SK-N-SH (cell line): ENCODE measurements at regions not wholly inside any gene's neighbourhood (a gene's known extent, or its start where the extent isn't known, plus 50 kb on each side); places are given as distances from the start of the nearest gene placed in this dataset.

Source experiments
- CTCF ChIA-PET: fragments of 300-600, 350-600 bp; formaldehyde crosslinking; extraction: SDS; loops from one replicate; lab custom pipeline; 2021; lab: Yijun Ruan, JAX
- POLR2A ChIA-PET: fragments of 350-600 bp; sonication (Branson Sonifier 250); formaldehyde crosslinking; extraction: SDS; loops from one replicate; lab custom pipeline; 2020; ENCODE audit warnings: antibody characterized with exemption, inconsistent platforms; lab: Yijun Ruan, JAX
- DNase-seq: peaks from one replicate; pipeline ENCODE4 v3.0.0; 2012
- H2AFZ ChIP-seq: fragments of 200-600 bp; sonication (generic); 2 replicates; pipeline ENCODE4 v1.8.1; 2016; ENCODE audit warnings: antibody characterized with exemption, mild to moderate bottlenecking, low read depth
- H3F3A ChIP-seq: fragments of 200-600 bp; sonication (generic); replicated peaks from 2 replicates; pipeline ENCODE3; 2016; ENCODE audit warnings: antibody characterized with exemption, mild to moderate bottlenecking; ENCODE audit not compliant: insufficient read depth
- H3K27ac ChIP-seq, 2 experiments: fragments of 200-500 bp in 1 of 2; fragments of 200-600 bp in 1 of 2; sonication (Bioruptor generic) in 1 of 2; sonication (generic), shearing (Covaris generic) in 1 of 2; 2 replicates each; pipeline versions ENCODE4 v1.5.1 to v1.6.1; 2014 to 2016; ENCODE audit warnings: low read depth in 2 of 2, inconsistent platforms in 1 of 2, low read length in 1 of 2, mild to moderate bottlenecking in 1 of 2, mixed read lengths in 1 of 2
- H3K27me3 ChIP-seq: fragments of 200-600 bp; sonication (generic), shearing (Covaris generic); 2 replicates; pipeline ENCODE4 v1.6.1; 2016; ENCODE audit warnings: mixed run types; ENCODE audit not compliant: insufficient read depth
- H3K36me3 ChIP-seq, 2 experiments: fragments of 200-500 bp in 1 of 2; fragments of 200-600 bp in 1 of 2; sonication (Bioruptor generic) in 1 of 2; sonication (generic) in 1 of 2; replicated peaks in 1 of 2; 2 replicates each; pipeline versions ENCODE3 to v1.5.1; 2014 to 2016; ENCODE audit warnings: low read length in 1 of 2, mild to moderate bottlenecking in 1 of 2; ENCODE audit not compliant: insufficient read depth in 2 of 2, control insufficient read depth in 1 of 2
- H3K4me1 ChIP-seq, 2 experiments: fragments of 200-500 bp in 1 of 2; fragments of 200-600 bp in 1 of 2; sonication (Bioruptor generic) in 1 of 2; sonication (generic), shearing (Covaris generic) in 1 of 2; 2 replicates each; pipeline versions ENCODE4 v1.5.1 to v1.6.1; 2014 to 2016; ENCODE audit warnings: low read depth in 1 of 2, low read length in 1 of 2, mixed run types in 1 of 2; ENCODE audit not compliant: insufficient read depth in 2 of 2, control insufficient read depth in 1 of 2
- H3K4me2 ChIP-seq: fragments of 200-600 bp; sonication (generic), shearing (Covaris generic); 2 replicates; pipeline ENCODE4 v1.6.1; 2017; ENCODE audit warnings: mixed run types
- H3K4me3 ChIP-seq, 2 experiments: fragments of 200-500 bp in 1 of 2; fragments of 200-600 bp in 1 of 2; sonication (Bioruptor generic) in 1 of 2; sonication (generic), shearing (Covaris generic) in 1 of 2; 2 replicates each; pipeline versions ENCODE4 v1.5.1 to v1.8.1; 2014 to 2016; ENCODE audit warnings: low read depth in 2 of 2, inconsistent platforms in 1 of 2, low read length in 1 of 2, mild to moderate bottlenecking in 1 of 2, mixed read lengths in 1 of 2, moderate library complexity in 1 of 2
- H3K79me2 ChIP-seq: fragments of 200-600 bp; sonication (generic); 2 replicates; pipeline ENCODE4 v1.8.1; 2017; ENCODE audit warnings: mild to moderate bottlenecking; ENCODE audit not compliant: insufficient read depth
- H3K9ac ChIP-seq: fragments of 200-600 bp; sonication (generic); 2 replicates; pipeline ENCODE4 v1.6.1; 2017; ENCODE audit warnings: mixed run types
- H3K9me2 ChIP-seq: fragments of 200-600 bp; sonication (generic); 2 replicates; pipeline ENCODE4 v1.6.1; 2017; ENCODE audit warnings: mixed run types
- H3K9me3 ChIP-seq: fragments of 200-600 bp; sonication (generic); 2 replicates; pipeline ENCODE4 v1.6.1; 2017; ENCODE audit warnings: mixed run types, mild to moderate bottlenecking, moderate library complexity
- H4K20me1 ChIP-seq: fragments of 200-600 bp; sonication (generic); 2 replicates; pipeline ENCODE4 v1.6.1; 2017; ENCODE audit warnings: mild to moderate bottlenecking, mixed run types; ENCODE audit not compliant: insufficient read depth
- CTCF ChIP-seq: fragments of 200-600 bp; sonication (generic); IDR thresholded peaks from 2 replicates; pipeline ENCODE4 v1.6.1; 2017; ENCODE audit warnings: antibody characterized with exemption, mild to moderate bottlenecking, moderate library complexity
- ELF1 ChIP-seq: IDR thresholded peaks from 2 replicates; pipeline ENCODE4 v1.4.0; 2012
- EP300 ChIP-seq, 2 experiments: IDR thresholded peaks; 2 replicates each; pipeline versions ENCODE4 v1.4.0 to v1.6.1; 2012; ENCODE audit warnings: borderline replicate concordance in 1 of 2, low read depth in 1 of 2, low read length in 1 of 2
- EZH2phosphoT487 ChIP-seq: fragments of 200-600 bp; sonication (generic); IDR thresholded peaks from 2 replicates; pipeline ENCODE4 v1.6.1; 2017; ENCODE audit warnings: low read depth, mixed run types, mild to moderate bottlenecking, antibody characterized with exemption, moderate library complexity, borderline replicate concordance
- FOSL2 ChIP-seq: IDR thresholded peaks from 2 replicates; pipeline ENCODE4 v1.4.0; 2012; ENCODE audit warnings: low read depth, mild to moderate bottlenecking, moderate library complexity, borderline replicate concordance
- FOXJ3 ChIP-seq: sonication (generic); formaldehyde crosslinking; IDR thresholded peaks from 2 replicates; pipeline ENCODE4 v1.5.1; 2020; ENCODE audit warnings: mild to moderate bottlenecking, missing genetic modification reagents
- FOXM1 ChIP-seq: IDR thresholded peaks from 2 replicates; pipeline ENCODE4 v1.4.0; 2012; ENCODE audit warnings: low read depth, mild to moderate bottlenecking
- GATA2 ChIP-seq: sonication (generic); formaldehyde crosslinking; IDR thresholded peaks from 2 replicates; pipeline ENCODE4 v1.5.0; 2020; ENCODE audit warnings: mild to moderate bottlenecking, missing genetic modification reagents
- IRF3 ChIP-seq: fragments of 150-350 bp; IDR thresholded peaks from 2 replicates; pipeline ENCODE4 v1.6.1; 2016; ENCODE audit warnings: mild to moderate bottlenecking, low read depth, low read length
- JUND ChIP-seq: IDR thresholded peaks from 2 replicates; pipeline ENCODE4 v1.4.0; 2012
- MAX ChIP-seq: IDR thresholded peaks from 2 replicates; pipeline ENCODE4 v1.4.0; 2012; ENCODE audit warnings: low read depth
- RCOR1 ChIP-seq: fragments of 150-350 bp; IDR thresholded peaks from 2 replicates; pipeline ENCODE4 v1.6.1; 2017; ENCODE audit warnings: antibody characterized with exemption, low read length
- SMC3 ChIP-seq: IDR thresholded peaks from 2 replicates; pipeline ENCODE4 v1.6.1; 2012; ENCODE audit warnings: low read depth, low read length, improper control_type of control experiment
- TCF12 ChIP-seq: IDR thresholded peaks from 2 replicates; pipeline ENCODE4 v1.4.0; 2012
- USF1 ChIP-seq: IDR thresholded peaks from 2 replicates; pipeline ENCODE4 v1.4.0; 2012; ENCODE audit warnings: low read depth, borderline replicate concordance
- ZBTB33 ChIP-seq: IDR thresholded peaks from 2 replicates; pipeline ENCODE4 v1.4.0; 2012; ENCODE audit warnings: low read depth, borderline replicate concordance
- WGBS: methylation state at CpG from one replicate; pipeline ENCODE4 v1.1.6; 2017; ENCODE audit warnings: low lambda C conversion rate; 5-methylcytosine and 5-hydroxymethylcytosine counted together

GRCh38 chr4:138611017-138611416, 368.9 kb upstream of the SLC7A11 start:
- CTCF ChIA-PET = interaction anchor here (1.6 kb wide), 1 partner anchor 70 kb away, joined by 5 read pairs; no protein-coding TSS in a partner anchor
- peaks cover 10% of the 10 kb centered on the region for H3F3A ChIP-seq
- H3K27me3 ChIP-seq = no peaks in the 10 kb centered on the region
- H4K20me1 ChIP-seq = no peaks in the 10 kb centered on the region
- peak; percentile 30 for DNase-seq
- no peak overlapping the region for H3K9ac ChIP-seq
- no peaks in the 10 kb centered on the region for H3K36me3 ChIP-seq
- H3K79me2 ChIP-seq = no peaks in the 10 kb centered on the region
- TF ChIP-seq SMC3 (no peak), EP300 (IDR thresholded peaks at IDR 0.05; ENCODE audit: borderline replicate concordance in 1 of 2, low read depth in 1 of 2, low read length in 1 of 2) (peak in 1 of 2 experiments; percentile 48; a peak in 1 of 4 replicates), GATA2 (CRISPR knock-in tag) (peak; percentile 51)
- TF ChIP-seq, all 33 proteins: peak for 2
- peak overlapping the region in 1 of 2 experiments; percentile 69; a peak in 1 of 4 replicates for H3K27ac ChIP-seq
- H3K9me3 ChIP-seq = no peaks in the 10 kb centered on the region
- POLR2A ChIA-PET = no interaction called here
- no peaks in the 10 kb centered on the region for H3K9me2 ChIP-seq
- H3K4me1 ChIP-seq = peaks cover 18 to 34% of the 10 kb centered on the region in 2 experiments; a peak in 3 of 4 replicates
- no peak overlapping the region for H2AFZ ChIP-seq
- 45% methylated on average over 1 of the region's 1 CpG for WGBS
- H3K4me3 ChIP-seq = no peak overlapping the region
- no peak overlapping the region for H3K4me2 ChIP-seq

GRCh38 chr4:138609943-138610350, 367.8 kb upstream of the SLC7A11 start:
- Histone ChIP-seq H3K4me2 (peak overlapping the region; percentile 42; the same call in 1 of the 2 replicates), H3K27ac (peak overlapping the region in 1 of 2 experiments; percentile 45; a peak in 2 of 4 replicates), H3K4me3 (no peak overlapping the region), H3K4me1 (peaks cover 18 to 29% of the 10 kb centered on the region in 2 experiments; a peak in 3 of 4 replicates), H3K79me2 (no peaks in the 10 kb centered on the region), H3K27me3 (no peaks in the 10 kb centered on the region), H3K9me2 (no peaks in the 10 kb centered on the region), H4K20me1 (no peaks in the 10 kb centered on the region), H3K9ac (no peak overlapping the region), H3K9me3 (no peaks in the 10 kb centered on the region), H3K36me3 (no peaks in the 10 kb centered on the region), H3F3A (peaks cover 10% of the 10 kb centered on the region), H2AFZ (no peak overlapping the region)
- WGBS = 39% methylated on average over 2 of the region's 2 CpGs
- ChIA-PET POLR2A (no interaction called here), CTCF (interaction anchor here (1.1 kb wide), 1 partner anchor 71 kb away, joined by 3 read pairs; no protein-coding TSS in a partner anchor)
- TF ChIP-seq EZH2phosphoT487 (no peak), USF1 (no peak), MAX (no peak), FOSL2 (peak; percentile 18; the same call in 1 of the 2 replicates), TCF12 (no peak), JUND (peak; percentile 3; the same call in 1 of the 2 replicates)
- no peak for DNase-seq

GRCh38 chr4:138604556-138604955, 362.4 kb upstream of the SLC7A11 start:
- CTCF ChIA-PET = interaction anchor here (1.4 kb wide), 1 partner anchor 76 kb away, joined by 3 read pairs; no protein-coding TSS in a partner anchor
- H3K9me3 ChIP-seq = no peaks in the 10 kb centered on the region
- TF ChIP-seq ELF1 = no peak
- TF ChIP-seq FOXM1 = no peak
- TF ChIP-seq RCOR1 = no peak
- no peak for TF ChIP-seq TCF12
- TF ChIP-seq EP300 (IDR thresholded peaks at IDR 0.05; ENCODE audit: borderline replicate concordance in 1 of 2, low read depth in 1 of 2, low read length in 1 of 2) = no peak
- no peak for TF ChIP-seq ZBTB33
- TF ChIP-seq CTCF = no peak
- no peak for TF ChIP-seq FOXJ3 (CRISPR knock-in tag)
- TF ChIP-seq IRF3 = no peak

More at GRCh38 chr4:138604556-138604955, 362.4 kb upstream of the SLC7A11 start:
- 34% methylated on average over 2 of the region's 2 CpGs for WGBS
- no peak overlapping the region for H3K9ac ChIP-seq
- no peak overlapping the region for H3K27ac ChIP-seq
- H2AFZ ChIP-seq = no peak overlapping the region
- H3K9me2 ChIP-seq = no peaks in the 10 kb centered on the region
- H3K4me1 ChIP-seq = peaks cover 3 to 5% of the 10 kb centered on the region in 2 experiments; a peak in 2 of 4 replicates
- no peaks in the 10 kb centered on the region for H3K79me2 ChIP-seq
- H3K4me3 ChIP-seq = no peak overlapping the region
- no peak for DNase-seq
- no peaks in the 10 kb centered on the region for H3F3A ChIP-seq
- H3K4me2 ChIP-seq = no peak overlapping the region
- H4K20me1 ChIP-seq = no peaks in the 10 kb centered on the region
- POLR2A ChIA-PET = no interaction called here
- no peaks in the 10 kb centered on the region for H3K27me3 ChIP-seq
- no peaks in the 10 kb centered on the region for H3K36me3 ChIP-seq
